ENCODE measurements at regions not wholly inside any gene's neighbourhood (a gene's known extent, or its start where the extent isn't known, plus 50 kb on each side); places are given as distances from the start of the nearest gene placed in this dataset.

DNA sequence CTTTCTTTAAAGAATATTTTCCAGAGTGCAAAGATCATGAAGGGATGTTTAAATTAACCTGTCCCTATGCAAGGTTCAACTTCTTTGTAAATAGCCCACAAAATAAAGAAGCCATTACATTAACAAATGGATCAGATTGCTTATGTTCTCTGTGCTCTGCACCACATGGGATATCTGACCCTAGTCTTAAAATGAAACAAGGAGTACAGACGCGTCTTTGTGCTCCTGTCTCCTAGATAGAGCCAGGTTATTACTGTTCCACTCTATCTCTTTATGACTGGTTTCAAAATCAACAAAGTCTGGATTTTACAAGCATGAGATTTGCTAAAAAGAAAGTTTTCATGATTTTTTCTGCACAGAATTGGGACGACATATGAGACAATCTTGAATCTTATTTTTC, 339.4 kb downstream of the KLF12 start:
- H3K36me3 Mint-ChIP-seq (ENCODE audit: low read depth) = no peaks in the 10 kb centered on the region
- no peaks in the 10 kb centered on the region for H3K27me3 Mint-ChIP-seq
- no peak overlapping the region for H3K27ac Mint-ChIP-seq
- no peak overlapping the region for H3K4me3 Mint-ChIP-seq
- H3K9me3 Mint-ChIP-seq = peaks cover 6% of the 10 kb centered on the region
- intact Hi-C loops (cut with micrococcal nuclease) = no loop called here
- no peaks in the 10 kb centered on the region for H3K4me1 Mint-ChIP-seq (ENCODE audit: low read depth)

DNA sequence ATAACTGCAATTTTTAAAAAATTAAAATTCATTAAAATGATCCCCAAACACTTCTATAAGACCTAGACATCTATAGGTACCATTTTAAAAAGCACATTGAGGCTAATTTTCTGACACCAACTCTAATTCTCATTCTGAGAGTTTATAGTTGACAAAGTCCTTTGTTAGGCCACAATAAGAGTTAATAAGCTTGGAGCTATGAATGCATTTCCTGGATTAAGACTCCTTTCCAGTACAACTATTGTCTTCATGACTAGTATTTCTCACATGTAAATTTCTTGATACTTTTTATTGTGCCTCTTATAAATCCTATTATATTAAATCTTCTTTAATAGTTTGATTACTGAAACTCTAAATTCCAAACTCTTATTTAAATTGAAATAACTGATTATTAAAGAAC, 340.8 kb downstream of the KLF12 start:
- Mint-ChIP-seq H3K9me3 (peaks cover 6% of the 10 kb centered on the region), H3K36me3 (ENCODE audit: low read depth) (no peaks in the 10 kb centered on the region), H3K4me3 (no peak overlapping the region), H3K27me3 (no peaks in the 10 kb centered on the region), H3K27ac (no peak overlapping the region), H3K4me1 (ENCODE audit: low read depth) (no peaks in the 10 kb centered on the region)
- intact Hi-C loops (cut with micrococcal nuclease) = no loop called here

DNA sequence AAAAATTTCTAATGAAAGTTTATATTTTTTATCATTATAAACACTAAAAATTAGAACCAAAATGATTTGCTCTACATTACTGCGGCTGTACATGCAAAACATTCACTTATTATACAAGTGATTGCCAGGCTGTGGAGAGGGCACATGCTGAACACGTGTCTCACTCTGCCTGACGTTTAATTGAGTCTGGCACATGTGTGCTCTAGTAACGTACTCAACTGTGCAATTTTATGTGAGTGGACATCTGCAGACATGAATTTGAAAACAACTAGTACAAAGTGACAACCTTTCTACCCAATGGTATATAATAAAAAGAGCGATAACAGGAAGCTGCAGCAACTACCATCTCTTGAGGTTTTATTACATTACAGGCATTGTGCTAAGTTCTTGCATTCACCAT, 341.4 kb downstream of the KLF12 start:
- Mint-ChIP-seq H3K27ac (no peak overlapping the region), H3K27me3 (no peaks in the 10 kb centered on the region), H3K9me3 (peaks cover 6% of the 10 kb centered on the region), H3K4me1 (ENCODE audit: low read depth) (no peaks in the 10 kb centered on the region), H3K4me3 (no peak overlapping the region), H3K36me3 (ENCODE audit: low read depth) (no peaks in the 10 kb centered on the region)
- intact Hi-C loops (cut with micrococcal nuclease) = no loop called here

DNA sequence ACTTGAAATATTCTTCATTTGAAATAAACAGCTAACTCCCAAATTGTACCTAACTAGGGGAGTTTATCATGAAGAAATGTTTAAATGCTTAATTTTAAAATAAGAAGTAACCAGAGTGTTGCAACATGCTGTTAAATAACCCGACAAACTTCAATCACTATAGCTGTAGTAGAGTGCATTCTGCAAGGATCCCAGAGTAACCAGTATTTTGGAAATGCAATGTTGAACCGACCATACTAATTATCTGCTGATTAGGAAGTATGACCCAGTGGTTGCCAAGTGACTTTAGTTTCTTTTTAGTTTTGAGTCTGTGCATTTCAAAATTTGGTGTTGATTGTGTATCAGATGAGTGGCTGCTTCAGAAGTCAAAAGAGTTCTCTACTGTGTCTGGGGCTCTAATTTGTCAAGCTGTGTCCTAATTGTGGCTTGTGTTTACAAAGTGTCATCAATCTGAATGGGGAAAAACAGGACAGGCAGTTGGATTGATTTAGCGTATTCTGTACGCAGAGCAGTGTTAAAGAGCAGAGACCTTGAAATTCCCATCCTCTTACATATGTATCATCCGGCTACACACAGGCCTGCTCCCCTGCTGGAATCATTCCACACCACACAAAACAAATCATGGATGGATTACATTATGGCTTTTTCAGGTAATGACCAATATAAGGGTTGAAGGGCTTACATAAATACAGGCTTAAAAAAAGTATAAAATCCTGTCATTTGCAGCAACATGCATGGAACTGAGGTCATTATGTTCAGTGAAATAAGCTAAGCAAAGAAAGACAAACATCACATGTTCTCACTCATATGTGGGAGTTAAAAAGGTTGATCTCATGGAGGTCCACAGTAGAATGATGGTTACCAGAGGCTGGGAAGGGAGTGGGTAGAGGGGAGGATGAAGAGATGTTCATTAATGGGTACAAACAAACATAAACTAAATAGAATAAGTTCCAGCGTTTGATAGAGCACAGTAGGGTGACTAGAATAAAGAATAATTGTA, 351.5 kb downstream of the KLF12 start:
- H3K9me3 Mint-ChIP-seq = no peaks in the 10 kb centered on the region

GRCh38 chr13:73781384-73781783, 352.8 kb downstream of the KLF12 start:
- Mint-ChIP-seq H3K27ac (no peak overlapping the region), H3K27me3 (no peaks in the 10 kb centered on the region), H3K4me3 (no peak overlapping the region), H3K4me1 (ENCODE audit: low read depth) (no peaks in the 10 kb centered on the region), H3K9me3 (peaks cover 9% of the 10 kb centered on the region), H3K36me3 (ENCODE audit: low read depth) (no peaks in the 10 kb centered on the region)
- intact Hi-C loops (cut with micrococcal nuclease) = no loop called here

More for the DNA sequence above, 351.5 kb downstream of the KLF12 start:
- Mint-ChIP-seq H3K4me1 (ENCODE audit: low read depth) (no peaks in the 10 kb centered on the region), H3K27me3 (no peaks in the 10 kb centered on the region), H3K36me3 (ENCODE audit: low read depth) (no peaks in the 10 kb centered on the region), H3K4me3 (no peak overlapping the region), H3K27ac (no peak overlapping the region)
- intact Hi-C loops (cut with micrococcal nuclease) = no loop called here

GRCh38 chr13:73779881-73780280, 354.3 kb downstream of the KLF12 start:
- no peaks in the 10 kb centered on the region for H3K36me3 Mint-ChIP-seq (ENCODE audit: low read depth)
- H3K27me3 Mint-ChIP-seq = no peaks in the 10 kb centered on the region
- no peak overlapping the region for H3K27ac Mint-ChIP-seq
- H3K4me1 Mint-ChIP-seq (ENCODE audit: low read depth) = no peaks in the 10 kb centered on the region
- intact Hi-C loops (cut with micrococcal nuclease) = no loop called here
- H3K4me3 Mint-ChIP-seq = no peak overlapping the region
- H3K9me3 Mint-ChIP-seq = peaks cover 9% of the 10 kb centered on the region

GRCh38 chr13:73778242-73778864, 355.9 kb downstream of the KLF12 start:
- Mint-ChIP-seq H3K27ac (no peak overlapping the region), H3K9me3 (peaks cover 9% of the 10 kb centered on the region), H3K27me3 (no peaks in the 10 kb centered on the region), H3K4me3 (no peak overlapping the region), H3K36me3 (ENCODE audit: low read depth) (no peaks in the 10 kb centered on the region), H3K4me1 (ENCODE audit: low read depth) (no peaks in the 10 kb centered on the region)
- intact Hi-C loops (cut with micrococcal nuclease) = no loop called here

- H3K4me3 Mint-ChIP-seq = no peak overlapping the region
- H3K36me3 Mint-ChIP-seq (ENCODE audit: low read depth) = no peaks in the 10 kb centered on the region
- H3K4me1 Mint-ChIP-seq (ENCODE audit: low read depth) = no peaks in the 10 kb centered on the region
- intact Hi-C loops (cut with micrococcal nuclease) = no loop called here
- peaks cover 9% of the 10 kb centered on the region for H3K9me3 Mint-ChIP-seq
- H3K27me3 Mint-ChIP-seq = no peaks in the 10 kb centered on the region
- no peak overlapping the region for H3K27ac Mint-ChIP-seq
These were observed 357.1 kb downstream of the KLF12 start for GRCh38 chr13:73777134-73777533.

DNA sequence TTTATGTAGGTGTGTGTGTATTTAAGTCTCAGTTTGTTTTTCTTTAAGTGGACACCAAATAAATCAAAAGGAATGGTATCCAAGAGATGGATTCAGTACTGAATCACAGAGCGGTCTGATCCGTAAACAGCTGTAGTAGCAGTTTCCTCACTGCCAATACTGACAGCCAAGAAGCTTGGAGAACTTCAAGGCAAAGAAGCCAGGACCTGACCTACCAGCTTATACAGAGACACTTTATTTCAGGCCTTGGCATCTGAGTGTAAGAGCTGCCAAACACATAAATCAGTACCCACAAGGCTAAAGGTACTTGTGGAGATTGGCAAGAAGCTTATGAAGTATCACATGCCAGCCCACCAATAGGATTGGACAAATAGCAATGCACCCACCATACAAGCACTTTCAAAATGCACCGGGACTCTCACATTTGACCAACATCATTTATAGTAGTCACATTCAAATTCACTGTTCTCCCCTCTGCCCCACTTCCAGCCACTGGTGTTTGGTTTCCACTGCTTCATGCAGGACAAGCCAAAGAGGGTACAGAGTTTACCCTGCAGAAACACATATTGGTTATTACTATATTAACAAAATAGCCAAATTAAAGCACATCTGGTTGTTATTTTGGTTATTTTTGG, 357.9 kb downstream of the KLF12 start:
- intact Hi-C loops (cut with micrococcal nuclease) = no loop called here
- no peaks in the 10 kb centered on the region for H3K36me3 Mint-ChIP-seq (ENCODE audit: low read depth)
- no peak overlapping the region for H3K4me3 Mint-ChIP-seq
- H3K9me3 Mint-ChIP-seq = peaks cover 9% of the 10 kb centered on the region
- H3K27ac Mint-ChIP-seq = no peak overlapping the region
- no peaks in the 10 kb centered on the region for H3K27me3 Mint-ChIP-seq
- no peaks in the 10 kb centered on the region for H3K4me1 Mint-ChIP-seq (ENCODE audit: low read depth)

DNA sequence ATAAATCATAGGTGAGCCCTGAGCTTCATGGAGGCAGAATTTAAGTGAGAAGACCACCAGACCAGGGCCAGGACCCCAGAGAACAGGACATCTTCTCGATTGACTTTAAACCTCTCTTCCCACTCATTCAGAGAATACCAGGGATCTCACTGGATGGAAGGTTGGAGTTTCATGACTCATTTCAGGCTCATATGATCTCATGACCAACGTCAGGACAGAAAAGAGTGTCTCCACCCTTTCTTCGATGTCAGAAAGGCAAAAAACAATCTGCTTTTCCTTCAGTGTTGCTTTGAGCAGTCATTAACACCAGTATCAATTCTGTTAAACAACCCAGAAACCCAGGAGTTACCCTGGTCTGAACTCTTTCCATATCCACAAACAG, 361.0 kb downstream of the KLF12 start:
- intact Hi-C loops (cut with micrococcal nuclease) = no loop called here
- no peaks in the 10 kb centered on the region for H3K27me3 Mint-ChIP-seq
- no peaks in the 10 kb centered on the region for H3K4me1 Mint-ChIP-seq (ENCODE audit: low read depth)
- H3K9me3 Mint-ChIP-seq = peaks cover 9% of the 10 kb centered on the region
- H3K27ac Mint-ChIP-seq = no peak overlapping the region
- H3K36me3 Mint-ChIP-seq (ENCODE audit: low read depth) = no peaks in the 10 kb centered on the region
- H3K4me3 Mint-ChIP-seq = no peak overlapping the region

GRCh38 chr13:73772449-73773167, 361.6 kb downstream of the KLF12 start:
- no peak overlapping the region for H3K27ac Mint-ChIP-seq

DNA sequence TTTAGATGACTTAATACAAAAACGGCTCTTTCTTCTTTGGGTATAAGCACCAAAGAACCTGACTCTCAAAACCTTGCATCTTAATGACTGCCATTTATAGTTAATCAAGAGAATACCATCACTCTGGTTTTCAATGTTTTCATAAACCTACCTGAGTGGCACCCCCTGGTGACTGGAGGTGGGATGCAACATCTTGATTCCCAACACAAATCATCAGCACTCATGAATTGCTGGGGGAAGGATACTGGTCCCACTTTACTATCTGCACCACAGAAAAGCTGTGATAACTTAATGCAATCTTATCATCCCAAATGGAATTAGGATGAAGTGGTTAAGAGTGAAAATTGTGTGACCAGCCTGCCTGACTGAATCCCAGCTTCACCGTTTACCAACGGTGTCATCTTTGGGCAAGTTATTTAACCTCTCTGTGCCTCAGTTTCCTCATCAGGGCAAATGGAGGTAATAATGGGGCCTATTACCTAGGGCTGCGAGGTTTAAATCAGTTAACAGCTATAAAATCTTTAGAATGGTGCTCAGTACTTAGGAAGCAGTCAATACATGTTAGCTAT, 366.4 kb downstream of the KLF12 start:
- no peaks in the 10 kb centered on the region for H3K27me3 Mint-ChIP-seq
- H3K36me3 Mint-ChIP-seq (ENCODE audit: low read depth) = no peaks in the 10 kb centered on the region
- H3K27ac Mint-ChIP-seq = no peak overlapping the region
- H3K9me3 Mint-ChIP-seq = no peaks in the 10 kb centered on the region
- peaks cover 14% of the 10 kb centered on the region for H3K4me1 Mint-ChIP-seq (ENCODE audit: low read depth)
- H3K4me3 Mint-ChIP-seq = no peak overlapping the region
- intact Hi-C loops (cut with micrococcal nuclease) = no loop called here

More at GRCh38 chr13:73772449-73773167, 361.6 kb downstream of the KLF12 start:
- Mint-ChIP-seq H3K9me3 (peaks cover 9% of the 10 kb centered on the region), H3K4me1 (ENCODE audit: low read depth) (no peaks in the 10 kb centered on the region), H3K4me3 (no peak overlapping the region), H3K36me3 (ENCODE audit: low read depth) (no peaks in the 10 kb centered on the region), H3K27me3 (no peaks in the 10 kb centered on the region)
- intact Hi-C loops (cut with micrococcal nuclease) = no loop called here

- intact Hi-C loops (cut with micrococcal nuclease) = no loop called here
- Mint-ChIP-seq H3K4me1 (ENCODE audit: low read depth) (peaks cover 14% of the 10 kb centered on the region), H3K4me3 (no peak overlapping the region), H3K9me3 (no peaks in the 10 kb centered on the region), H3K36me3 (ENCODE audit: low read depth) (no peaks in the 10 kb centered on the region), H3K27ac (no peak overlapping the region), H3K27me3 (no peaks in the 10 kb centered on the region)
These were observed 366.9 kb downstream of the KLF12 start for GRCh38 chr13:73767191-73767741.

All from dendritic cell treated with granulocyte-macrophage colony-stimulating factor and Interleukin-4, amounts not matched to agents 40 ng/mL and 50 ng/mL, for 4 days (primary cell).